H9 (cell line): ENCODE measurements at regions not wholly inside any gene's neighbourhood (a gene's known extent, or its start where the extent isn't known, plus 50 kb on each side); places are given as distances from the start of the nearest gene placed in this dataset.
A peak's percentile ranks its signal among the peaks of the same experiment; 100 is the strongest.

Experiments
- DNase-seq: peaks from one replicate; pipeline ENCODE4 v3.0.0-alpha.2; 2017
- H2AFZ ChIP-seq: one replicate; pipeline ENCODE4 v1.6.1; 2013; ENCODE audit warnings: mild to moderate bottlenecking, low read length, control low read depth, moderate library complexity
- H2AK5ac ChIP-seq: 2 replicates; pipeline ENCODE4 v1.6.1; 2013; ENCODE audit warnings: low read length, control low read depth, mixed read lengths; ENCODE audit not compliant: insufficient read length
- H2BK120ac ChIP-seq: one replicate; pipeline ENCODE4 v1.6.1; 2013; ENCODE audit warnings: low read depth, mild to moderate bottlenecking, low read length, control low read depth, inconsistent platforms; ENCODE audit not compliant: poor library complexity, severe bottlenecking
- H2BK12ac ChIP-seq: 2 replicates; pipeline ENCODE4 v1.6.1; 2013; ENCODE audit warnings: low read length, control low read depth, mixed read lengths, low read depth; ENCODE audit not compliant: insufficient read length
- H2BK15ac ChIP-seq: 2 replicates; pipeline ENCODE4 v1.6.1; 2013; ENCODE audit warnings: low read depth, low read length, control low read depth
- H2BK20ac ChIP-seq: one replicate; pipeline ENCODE4 v1.6.1; 2013; ENCODE audit warnings: low read depth, mild to moderate bottlenecking, low read length, control low read depth, inconsistent platforms; ENCODE audit not compliant: poor library complexity, severe bottlenecking
- H2BK5ac ChIP-seq: 2 replicates; pipeline ENCODE4 v1.6.1; 2013; ENCODE audit warnings: low read length, control low read depth, mixed read lengths; ENCODE audit not compliant: insufficient read length
- H3K14ac ChIP-seq: 2 replicates; pipeline ENCODE4 v1.6.1; 2013; ENCODE audit warnings: low read length, control low read depth; ENCODE audit not compliant: insufficient read depth
- H3K18ac ChIP-seq: 2 replicates; pipeline ENCODE4 v1.6.1; 2013; ENCODE audit warnings: low read depth, mild to moderate bottlenecking, mixed read lengths, low read length, control low read depth; ENCODE audit not compliant: insufficient read length
- H3K23ac ChIP-seq: 2 replicates; pipeline ENCODE4 v1.6.1; 2013; ENCODE audit warnings: low read length, control low read depth, mixed read lengths, low read depth; ENCODE audit not compliant: insufficient read length
- H3K23me2 ChIP-seq: 2 replicates; pipeline ENCODE4 v1.6.1; 2013; ENCODE audit warnings: low read depth, mild to moderate bottlenecking, mixed read lengths, low read length, control low read depth; ENCODE audit not compliant: insufficient read length, poor library complexity, severe bottlenecking
- H3K27ac ChIP-seq: 2 replicates; pipeline ENCODE4 v1.5.1; 2013; ENCODE audit warnings: low read length, control low read depth, mixed read lengths, low read depth; ENCODE audit not compliant: insufficient read length
- H3K27me3 ChIP-seq: 2 replicates; pipeline ENCODE4 v1.6.1; 2013; ENCODE audit warnings: low read length, control low read depth, inconsistent platforms; ENCODE audit not compliant: insufficient read depth
- H3K4ac ChIP-seq: 2 replicates; pipeline ENCODE4 v1.6.1; 2013; ENCODE audit warnings: low read depth, mild to moderate bottlenecking, control low read depth, inconsistent platforms, low read length, moderate library complexity
- H3K4me1 ChIP-seq: 2 replicates; pipeline ENCODE4 v1.6.1; 2013; ENCODE audit warnings: low read length, control low read depth, inconsistent platforms; ENCODE audit not compliant: insufficient read depth
- H3K4me2 ChIP-seq: 2 replicates; pipeline ENCODE4 v1.6.1; 2013; ENCODE audit warnings: low read length, control low read depth, mixed read lengths; ENCODE audit not compliant: insufficient read length, insufficient read depth
- H3K56ac ChIP-seq: 2 replicates; pipeline ENCODE4 v1.6.1; 2013; ENCODE audit warnings: low read depth, mild to moderate bottlenecking, mixed read lengths, low read length, control low read depth; ENCODE audit not compliant: insufficient read length
- H3K79me1 ChIP-seq: 2 replicates; pipeline ENCODE4 v1.6.1; 2013; ENCODE audit warnings: low read depth, mild to moderate bottlenecking, moderate library complexity, low read length, control low read depth, inconsistent platforms; ENCODE audit not compliant: insufficient read depth, poor library complexity, severe bottlenecking
- H3K79me2 ChIP-seq: 2 replicates; pipeline ENCODE4 v1.6.1; 2013; ENCODE audit warnings: low read length, control low read depth, inconsistent platforms; ENCODE audit not compliant: insufficient read depth
- H3K9ac ChIP-seq: 2 replicates; pipeline ENCODE4 v1.6.1; 2013; ENCODE audit warnings: low read length, control low read depth, mixed read lengths; ENCODE audit not compliant: insufficient read length; ENCODE audit errors: extremely low read depth
- H3K9me3 ChIP-seq: one replicate; pipeline ENCODE4 v1.6.1; 2013; ENCODE audit warnings: low read depth, low read length, inconsistent platforms; ENCODE audit not compliant: control insufficient read depth
- H3T11ph ChIP-seq: one replicate; pipeline ENCODE4 v1.6.1; 2013; ENCODE audit warnings: mild to moderate bottlenecking, low read length, control low read depth, inconsistent platforms
- H4K20me1 ChIP-seq: one replicate; pipeline ENCODE4 v1.6.1; 2013; ENCODE audit not compliant: control insufficient read depth, insufficient read length, insufficient read depth
- H4K5ac ChIP-seq: 2 replicates; pipeline ENCODE4 v1.6.1; 2013; ENCODE audit warnings: low read depth, mild to moderate bottlenecking, mixed read lengths, low read length, control low read depth; ENCODE audit not compliant: insufficient read length
- H4K8ac ChIP-seq: replicated peaks from 2 replicates; pipeline ENCODE4 v1.6.1; 2013; ENCODE audit warnings: low read length, control low read depth, mixed read lengths, low read depth; ENCODE audit not compliant: insufficient read length
- H4K91ac ChIP-seq: 2 replicates; pipeline ENCODE4 v1.6.1; 2013; ENCODE audit warnings: low read depth, mild to moderate bottlenecking, moderate library complexity, mixed read lengths, low read length, control low read depth; ENCODE audit not compliant: insufficient read length
- H3K27ac Mint-ChIP-seq, 3 experiments: 2 replicates in 2 of 3; 3 replicates in 1 of 3; pipeline ENCODE4 v1.8.0; 2020 to 2021; ENCODE audit warnings: mixed read lengths in 3 of 3, mild to moderate bottlenecking in 1 of 3, moderate library complexity in 1 of 3
- H3K27me3 Mint-ChIP-seq: 2 replicates; pipeline ENCODE4 v1.8.0; 2021; ENCODE audit warnings: low read depth, mild to moderate bottlenecking, moderate library complexity, mixed read lengths
- H3K36me3 Mint-ChIP-seq, 3 experiments: 2 replicates in 2 of 3; 3 replicates in 1 of 3; pipeline ENCODE4 v1.8.0; 2020 to 2021; ENCODE audit warnings: low read depth in 3 of 3, mixed read lengths in 3 of 3; ENCODE audit not compliant: insufficient read depth in 1 of 3
- H3K4me1 Mint-ChIP-seq, 2 experiments: 2 replicates each; pipeline ENCODE4 v1.8.0; 2020; ENCODE audit warnings: mixed read lengths in 2 of 2
- H3K4me3 Mint-ChIP-seq, 2 experiments: 2 replicates in 1 of 2; 3 replicates in 1 of 2; pipeline ENCODE4 v1.8.0; 2020 to 2021; ENCODE audit warnings: mild to moderate bottlenecking in 2 of 2, mixed read lengths in 2 of 2, moderate library complexity in 1 of 2
- H3K9me3 Mint-ChIP-seq, 2 experiments: 2 replicates in 1 of 2; 3 replicates in 1 of 2; pipeline ENCODE4 v1.8.0; 2020; ENCODE audit warnings: mild to moderate bottlenecking in 2 of 2, mixed read lengths in 2 of 2, moderate library complexity in 1 of 2
- WGBS: extraction: QIAGEN DNeasy Blood & Tissue Kit; methylation state at CpG from one replicate; pipeline ENCODE4 v1.1.7; 2013; ENCODE audit warnings: missing lambda C conversion rate, low lambda C conversion rate, mixed read lengths; ENCODE audit not compliant: insufficient read length; ENCODE audit errors: extremely low coverage; 5-methylcytosine and 5-hydroxymethylcytosine counted together
- TF ChIP-seq, protein P1 (sequence below): fragments of 200-600 bp; sonication (generic); conservative IDR thresholded peaks from 3 replicates; pipeline ENCODE4 v1.8.0; 2021; ENCODE audit warnings: antibody characterized with exemption, mild to moderate bottlenecking

DNA sequence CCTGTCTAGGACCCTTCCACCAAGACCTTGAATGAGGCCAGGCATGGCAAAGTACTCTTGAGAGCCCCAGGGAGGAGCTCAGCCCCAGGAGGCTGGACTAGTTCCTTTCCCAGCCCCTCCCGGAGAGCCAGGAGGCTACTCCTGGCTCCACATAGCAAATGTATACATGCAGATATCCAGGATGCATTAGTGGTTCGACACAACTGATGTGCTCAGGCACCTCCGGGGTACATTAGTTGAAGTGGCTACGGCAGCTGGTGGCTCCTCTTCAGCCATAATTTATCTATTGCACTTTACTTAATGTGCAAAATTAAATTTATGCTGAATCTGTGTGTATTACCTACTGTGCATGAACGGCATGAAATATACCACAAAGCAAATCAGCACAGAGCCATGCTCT is 182.8 kb upstream of the MEIS1 start:
- no peak overlapping the region for H4K91ac ChIP-seq
- H3K27me3 ChIP-seq = no peaks in the 10 kb centered on the region
- Mint-ChIP-seq H3K36me3 (no peaks in the 10 kb centered on the region), H3K4me1 (peaks cover 18 to 35% of the 10 kb centered on the region in 2 experiments), H3K27me3 (no peaks in the 10 kb centered on the region), H3K4me3 (no peak overlapping the region), H3K27ac (no peak overlapping the region), H3K9me3 (no peaks in the 10 kb centered on the region)
- WGBS = no CpG with 5 or more reads among the region's 5 CpGs
- no peak overlapping the region for H2BK20ac ChIP-seq
- TF ChIP-seq, protein P1, sequence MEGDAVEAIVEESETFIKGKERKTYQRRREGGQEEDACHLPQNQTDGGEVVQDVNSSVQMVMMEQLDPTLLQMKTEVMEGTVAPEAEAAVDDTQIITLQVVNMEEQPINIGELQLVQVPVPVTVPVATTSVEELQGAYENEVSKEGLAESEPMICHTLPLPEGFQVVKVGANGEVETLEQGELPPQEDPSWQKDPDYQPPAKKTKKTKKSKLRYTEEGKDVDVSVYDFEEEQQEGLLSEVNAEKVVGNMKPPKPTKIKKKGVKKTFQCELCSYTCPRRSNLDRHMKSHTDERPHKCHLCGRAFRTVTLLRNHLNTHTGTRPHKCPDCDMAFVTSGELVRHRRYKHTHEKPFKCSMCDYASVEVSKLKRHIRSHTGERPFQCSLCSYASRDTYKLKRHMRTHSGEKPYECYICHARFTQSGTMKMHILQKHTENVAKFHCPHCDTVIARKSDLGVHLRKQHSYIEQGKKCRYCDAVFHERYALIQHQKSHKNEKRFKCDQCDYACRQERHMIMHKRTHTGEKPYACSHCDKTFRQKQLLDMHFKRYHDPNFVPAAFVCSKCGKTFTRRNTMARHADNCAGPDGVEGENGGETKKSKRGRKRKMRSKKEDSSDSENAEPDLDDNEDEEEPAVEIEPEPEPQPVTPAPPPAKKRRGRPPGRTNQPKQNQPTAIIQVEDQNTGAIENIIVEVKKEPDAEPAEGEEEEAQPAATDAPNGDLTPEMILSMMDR = no peak
- no peaks in the 10 kb centered on the region for H3K79me2 ChIP-seq
- H2BK12ac ChIP-seq = no peak overlapping the region
- peak; percentile 59 for DNase-seq
- H3K27ac ChIP-seq = no peak overlapping the region
- no peak overlapping the region for H3K14ac ChIP-seq
- no peak overlapping the region for H3K9ac ChIP-seq
- H3K4ac ChIP-seq = no peak overlapping the region
- no peak overlapping the region for H2AFZ ChIP-seq
- H4K8ac ChIP-seq = no peak overlapping the region
- H3K9me3 ChIP-seq = no peaks in the 10 kb centered on the region
- no peak overlapping the region for H3K4me2 ChIP-seq
- no peaks in the 10 kb centered on the region for H3K23me2 ChIP-seq
- H3K23ac ChIP-seq = no peak overlapping the region
- H2AK5ac ChIP-seq = no peak overlapping the region
- no peak overlapping the region for H3K56ac ChIP-seq
- H3K18ac ChIP-seq = no peak overlapping the region
- no peak overlapping the region for H4K5ac ChIP-seq
- no peaks in the 10 kb centered on the region for H4K20me1 ChIP-seq
- H3K4me1 ChIP-seq = peaks cover 4% of the 10 kb centered on the region; the same call in 1 of the 2 replicates
- no peak overlapping the region for H2BK15ac ChIP-seq
- H3K79me1 ChIP-seq = no peaks in the 10 kb centered on the region
- H2BK120ac ChIP-seq = no peak overlapping the region
- H2BK5ac ChIP-seq = no peak overlapping the region
- H3T11ph ChIP-seq = no peak overlapping the region
